HEK293 (cell line): ENCODE measurements at regions not wholly inside any gene's neighbourhood (a gene's known extent, or its start where the extent isn't known, plus 50 kb on each side); places are given as distances from the start of the nearest gene placed in this dataset.

Experiments
- CTCF ChIA-PET: fragments of 350-600 bp; formaldehyde crosslinking; extraction: SDS; loops from one replicate; lab custom pipeline; 2021; ENCODE audit warnings: antibody characterized with exemption; lab: Yijun Ruan, JAX
- POLR2A ChIA-PET: fragments of 300-600 bp; formaldehyde crosslinking; extraction: SDS; loops from one replicate; lab custom pipeline; 2020; ENCODE audit warnings: antibody characterized with exemption, inconsistent platforms; lab: Yijun Ruan, JAX
- H3K27ac ChIP-seq: fragments of 200-500 bp; sonication (Bioruptor generic); 2 replicates; pipeline ENCODE4 v1.5.1; 2014; ENCODE audit warnings: low read depth, low read length, control low read depth, inconsistent platforms; ENCODE audit errors: extremely low read depth
- H3K36me3 ChIP-seq, 2 experiments: fragments of 200-500 bp in 1 of 2; sonication (Bioruptor generic) in 1 of 2; 1 replicate in 1 of 2; 2 replicates in 1 of 2; pipeline ENCODE4 v1.5.1; 2014 to 2017; ENCODE audit warnings: inconsistent platforms in 2 of 2, low read length in 2 of 2; ENCODE audit not compliant: control insufficient read depth in 2 of 2, insufficient read depth in 1 of 2
- H3K4me1 ChIP-seq: fragments of 200-500 bp; sonication (Bioruptor generic); 2 replicates; pipeline ENCODE4 v1.5.1; 2014; ENCODE audit warnings: mild to moderate bottlenecking, low read length, inconsistent platforms; ENCODE audit not compliant: control insufficient read depth, insufficient read depth
- H3K4me3 ChIP-seq: 2 replicates; pipeline ENCODE4 v1.5.1; 2011; ENCODE audit warnings: low read depth, mild to moderate bottlenecking, control low read depth, low read length, moderate library complexity
- H3K9me3 ChIP-seq: fragments of 200-500 bp; sonication (Bioruptor generic); 2 replicates; pipeline ENCODE4 v1.5.1; 2014; ENCODE audit warnings: low read depth, low read length, inconsistent platforms; ENCODE audit not compliant: control insufficient read depth, insufficient read depth
- MEIS1 ChIP-seq: sonication (generic); formaldehyde crosslinking; IDR thresholded peaks from 2 replicates; pipeline ENCODE4 v1.8.1; 2022; ENCODE audit warnings: missing genetic modification reagents, mild to moderate bottlenecking, borderline replicate concordance
- SCRT1 ChIP-seq: fragments of 450-650 bp; formaldehyde crosslinking; IDR thresholded peaks from 2 replicates; pipeline ENCODE4 v1.5.1; 2016; ENCODE audit warnings: missing biosample characterization, missing genetic modification characterization, borderline replicate concordance
- ZNF146 ChIP-seq: fragments of 450-650 bp; formaldehyde crosslinking; IDR thresholded peaks from 2 replicates; pipeline ENCODE4 v1.5.1; 2016; ENCODE audit warnings: missing biosample characterization, missing genetic modification characterization
- ZNF157 ChIP-seq: fragments of 450-650 bp; formaldehyde crosslinking; IDR thresholded peaks from 2 replicates; pipeline ENCODE4 v1.5.1; 2016; ENCODE audit warnings: missing biosample characterization, missing genetic modification characterization
- ZNF16 ChIP-seq: fragments of 450-650 bp; formaldehyde crosslinking; IDR thresholded peaks from 2 replicates; pipeline ENCODE4 v1.5.1; 2016; ENCODE audit warnings: low read depth, missing biosample characterization, missing genetic modification characterization
- ZNF169 ChIP-seq: fragments of 450-650 bp; formaldehyde crosslinking; IDR thresholded peaks from 2 replicates; pipeline ENCODE4 v1.5.1; 2016; ENCODE audit warnings: missing biosample characterization, missing genetic modification characterization
- ZNF174 ChIP-seq: fragments of 450-650 bp; formaldehyde crosslinking; IDR thresholded peaks from 2 replicates; pipeline ENCODE4 v1.5.0; 2017; ENCODE audit warnings: missing biosample characterization, mild to moderate bottlenecking, missing genetic modification characterization
- ZNF19 ChIP-seq: fragments of 450-650 bp; formaldehyde crosslinking; IDR thresholded peaks from 2 replicates; pipeline ENCODE4; 2016; ENCODE audit warnings: missing biosample characterization, missing genetic modification characterization, low read depth
- ZNF202 ChIP-seq: fragments of 450-650 bp; formaldehyde crosslinking; IDR thresholded peaks from 2 replicates; pipeline ENCODE4 v1.5.1; 2016; ENCODE audit warnings: missing biosample characterization, missing genetic modification characterization, borderline replicate concordance
- ZNF214 ChIP-seq: fragments of 450-650 bp; formaldehyde crosslinking; IDR thresholded peaks from 2 replicates; pipeline ENCODE4 v1.5.1; 2017; ENCODE audit warnings: missing biosample characterization, mild to moderate bottlenecking, missing genetic modification characterization, borderline replicate concordance
- ZNF223 ChIP-seq: fragments of 450-650 bp; formaldehyde crosslinking; IDR thresholded peaks from 2 replicates; pipeline ENCODE4 v1.5.1; 2016; ENCODE audit warnings: missing biosample characterization, missing genetic modification characterization
- ZNF239 ChIP-seq: fragments of 450-650 bp; formaldehyde crosslinking; IDR thresholded peaks from 2 replicates; pipeline ENCODE4 v1.5.1; 2016; ENCODE audit warnings: missing biosample characterization, missing genetic modification characterization
- ZNF248 ChIP-seq: fragments of 450-650 bp; formaldehyde crosslinking; IDR thresholded peaks from 2 replicates; pipeline ENCODE4 v1.5.1; 2017; ENCODE audit warnings: missing biosample characterization, missing genetic modification characterization
- ZNF501 ChIP-seq: fragments of 450-650 bp; formaldehyde crosslinking; IDR thresholded peaks from 2 replicates; pipeline ENCODE4 v1.5.1; 2016; ENCODE audit warnings: missing biosample characterization, missing genetic modification characterization
- ZNF548 ChIP-seq: fragments of 450-650 bp; formaldehyde crosslinking; IDR thresholded peaks from 2 replicates; pipeline ENCODE4 v1.5.1; 2016; ENCODE audit warnings: missing biosample characterization, missing genetic modification characterization
- ZNF555 ChIP-seq: fragments of 450-650 bp; formaldehyde crosslinking; conservative IDR thresholded peaks from 2 replicates; pipeline ENCODE4 v1.5.1; 2017; ENCODE audit warnings: missing biosample characterization, mild to moderate bottlenecking, missing genetic modification characterization, inconsistent platforms
- ZNF707 ChIP-seq: fragments of 450-650 bp; formaldehyde crosslinking; IDR thresholded peaks from 2 replicates; pipeline ENCODE4 v1.5.1; 2016; ENCODE audit warnings: missing biosample characterization, missing genetic modification characterization
- ZNF768 ChIP-seq: fragments of 450-650 bp; formaldehyde crosslinking; IDR thresholded peaks from 2 replicates; pipeline ENCODE4 v1.5.1; 2018; ENCODE audit warnings: missing biosample characterization, mild to moderate bottlenecking, missing genetic modification characterization
- TF ChIP-seq, protein P1 (sequence below): fragments of 450-650 bp; formaldehyde crosslinking; IDR thresholded peaks from 2 replicates; pipeline ENCODE4 v1.5.1; 2016; ENCODE audit warnings: missing biosample characterization, missing genetic modification characterization, borderline replicate concordance
- TF ChIP-seq, protein P2 (sequence below): sonication (generic); formaldehyde crosslinking; IDR thresholded peaks from 2 replicates; pipeline ENCODE4 v1.8.1; 2022; ENCODE audit warnings: mild to moderate bottlenecking, moderate library complexity, missing genetic modification reagents
- TF ChIP-seq, protein P3 (sequence below): fragments of 450-650 bp; formaldehyde crosslinking; optimal IDR thresholded peaks from 2 replicates; pipeline ENCODE3; 2016; ENCODE audit warnings: missing biosample characterization, mild to moderate bottlenecking, missing genetic modification characterization
- TF ChIP-seq, protein P4 (sequence below): fragments of 450-650 bp; formaldehyde crosslinking; IDR thresholded peaks from 2 replicates; pipeline ENCODE4 v1.5.1; 2016; ENCODE audit warnings: missing biosample characterization, missing genetic modification characterization
- TF ChIP-seq, protein P5 (sequence below): fragments of 450-650 bp; formaldehyde crosslinking; IDR thresholded peaks from 2 replicates; pipeline ENCODE4 v1.5.0; 2017; ENCODE audit warnings: missing biosample characterization, missing genetic modification characterization, borderline replicate concordance
- TF ChIP-seq, protein P6 (sequence below): IDR thresholded peaks from 2 replicates; pipeline ENCODE4 v1.6.1; 2011; ENCODE audit warnings: mild to moderate bottlenecking, low read depth, low read length, borderline replicate concordance

DNA sequence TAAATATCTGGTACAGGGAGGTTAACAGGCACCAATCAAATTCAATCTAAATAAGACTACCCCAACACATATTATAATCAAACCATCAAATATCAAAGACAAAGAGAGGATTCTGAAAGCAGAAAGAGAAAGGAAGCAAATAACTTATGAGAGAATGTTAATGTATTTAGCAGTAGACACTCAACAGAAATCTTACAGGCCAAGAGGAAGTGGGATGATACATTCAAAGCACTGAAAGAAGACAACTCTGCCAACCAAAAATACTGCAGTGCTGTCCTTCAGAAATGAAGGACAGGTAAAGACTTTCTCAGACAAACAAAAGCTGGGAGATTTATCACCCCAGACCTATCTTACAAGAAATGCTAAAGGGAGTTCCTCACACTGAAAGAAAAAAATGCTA is 95.9 kb upstream of the PTHLH start (continued):
- TF ChIP-seq, protein P1, sequence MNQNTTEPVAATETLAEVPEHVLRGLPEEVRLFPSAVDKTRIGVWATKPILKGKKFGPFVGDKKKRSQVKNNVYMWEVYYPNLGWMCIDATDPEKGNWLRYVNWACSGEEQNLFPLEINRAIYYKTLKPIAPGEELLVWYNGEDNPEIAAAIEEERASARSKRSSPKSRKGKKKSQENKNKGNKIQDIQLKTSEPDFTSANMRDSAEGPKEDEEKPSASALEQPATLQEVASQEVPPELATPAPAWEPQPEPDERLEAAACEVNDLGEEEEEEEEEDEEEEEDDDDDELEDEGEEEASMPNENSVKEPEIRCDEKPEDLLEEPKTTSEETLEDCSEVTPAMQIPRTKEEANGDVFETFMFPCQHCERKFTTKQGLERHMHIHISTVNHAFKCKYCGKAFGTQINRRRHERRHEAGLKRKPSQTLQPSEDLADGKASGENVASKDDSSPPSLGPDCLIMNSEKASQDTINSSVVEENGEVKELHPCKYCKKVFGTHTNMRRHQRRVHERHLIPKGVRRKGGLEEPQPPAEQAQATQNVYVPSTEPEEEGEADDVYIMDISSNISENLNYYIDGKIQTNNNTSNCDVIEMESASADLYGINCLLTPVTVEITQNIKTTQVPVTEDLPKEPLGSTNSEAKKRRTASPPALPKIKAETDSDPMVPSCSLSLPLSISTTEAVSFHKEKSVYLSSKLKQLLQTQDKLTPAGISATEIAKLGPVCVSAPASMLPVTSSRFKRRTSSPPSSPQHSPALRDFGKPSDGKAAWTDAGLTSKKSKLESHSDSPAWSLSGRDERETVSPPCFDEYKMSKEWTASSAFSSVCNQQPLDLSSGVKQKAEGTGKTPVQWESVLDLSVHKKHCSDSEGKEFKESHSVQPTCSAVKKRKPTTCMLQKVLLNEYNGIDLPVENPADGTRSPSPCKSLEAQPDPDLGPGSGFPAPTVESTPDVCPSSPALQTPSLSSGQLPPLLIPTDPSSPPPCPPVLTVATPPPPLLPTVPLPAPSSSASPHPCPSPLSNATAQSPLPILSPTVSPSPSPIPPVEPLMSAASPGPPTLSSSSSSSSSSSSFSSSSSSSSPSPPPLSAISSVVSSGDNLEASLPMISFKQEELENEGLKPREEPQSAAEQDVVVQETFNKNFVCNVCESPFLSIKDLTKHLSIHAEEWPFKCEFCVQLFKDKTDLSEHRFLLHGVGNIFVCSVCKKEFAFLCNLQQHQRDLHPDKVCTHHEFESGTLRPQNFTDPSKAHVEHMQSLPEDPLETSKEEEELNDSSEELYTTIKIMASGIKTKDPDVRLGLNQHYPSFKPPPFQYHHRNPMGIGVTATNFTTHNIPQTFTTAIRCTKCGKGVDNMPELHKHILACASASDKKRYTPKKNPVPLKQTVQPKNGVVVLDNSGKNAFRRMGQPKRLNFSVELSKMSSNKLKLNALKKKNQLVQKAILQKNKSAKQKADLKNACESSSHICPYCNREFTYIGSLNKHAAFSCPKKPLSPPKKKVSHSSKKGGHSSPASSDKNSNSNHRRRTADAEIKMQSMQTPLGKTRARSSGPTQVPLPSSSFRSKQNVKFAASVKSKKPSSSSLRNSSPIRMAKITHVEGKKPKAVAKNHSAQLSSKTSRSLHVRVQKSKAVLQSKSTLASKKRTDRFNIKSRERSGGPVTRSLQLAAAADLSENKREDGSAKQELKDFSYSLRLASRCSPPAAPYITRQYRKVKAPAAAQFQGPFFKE (tag by site-specific recombination), result no peak
- TF ChIP-seq, protein P2, sequence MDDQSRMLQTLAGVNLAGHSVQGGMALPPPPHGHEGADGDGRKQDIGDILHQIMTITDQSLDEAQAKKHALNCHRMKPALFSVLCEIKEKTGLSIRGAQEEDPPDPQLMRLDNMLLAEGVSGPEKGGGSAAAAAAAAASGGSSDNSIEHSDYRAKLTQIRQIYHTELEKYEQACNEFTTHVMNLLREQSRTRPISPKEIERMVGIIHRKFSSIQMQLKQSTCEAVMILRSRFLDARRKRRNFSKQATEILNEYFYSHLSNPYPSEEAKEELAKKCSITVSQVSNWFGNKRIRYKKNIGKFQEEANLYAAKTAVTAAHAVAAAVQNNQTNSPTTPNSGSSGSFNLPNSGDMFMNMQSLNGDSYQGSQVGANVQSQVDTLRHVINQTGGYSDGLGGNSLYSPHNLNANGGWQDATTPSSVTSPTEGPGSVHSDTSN, result no peak
- TF ChIP-seq, protein P3, sequence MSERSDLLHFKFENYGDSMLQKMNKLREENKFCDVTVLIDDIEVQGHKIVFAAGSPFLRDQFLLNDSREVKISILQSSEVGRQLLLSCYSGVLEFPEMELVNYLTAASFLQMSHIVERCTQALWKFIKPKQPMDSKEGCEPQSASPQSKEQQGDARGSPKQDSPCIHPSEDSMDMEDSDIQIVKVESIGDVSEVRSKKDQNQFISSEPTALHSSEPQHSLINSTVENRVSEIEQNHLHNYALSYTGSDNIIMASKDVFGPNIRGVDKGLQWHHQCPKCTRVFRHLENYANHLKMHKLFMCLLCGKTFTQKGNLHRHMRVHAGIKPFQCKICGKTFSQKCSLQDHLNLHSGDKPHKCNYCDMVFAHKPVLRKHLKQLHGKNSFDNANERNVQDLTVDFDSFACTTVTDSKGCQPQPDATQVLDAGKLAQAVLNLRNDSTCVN (tag by site-specific recombination), result no peak
- TF ChIP-seq ZNF239 (no peak), ZNF501 (tag by site-specific recombination) (no peak), ZNF146 (no peak), ZNF169 (tag by site-specific recombination) (no peak), ZNF202 (tag by site-specific recombination) (no peak), ZNF555 (tag by site-specific recombination) (no peak), ZNF223 (tag by site-specific recombination) (no peak), ZNF768 (no peak)
- TF ChIP-seq, protein P4, sequence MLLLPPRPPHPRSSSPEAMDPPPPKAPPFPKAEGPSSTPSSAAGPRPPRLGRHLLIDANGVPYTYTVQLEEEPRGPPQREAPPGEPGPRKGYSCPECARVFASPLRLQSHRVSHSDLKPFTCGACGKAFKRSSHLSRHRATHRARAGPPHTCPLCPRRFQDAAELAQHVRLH (tag by site-specific recombination), result no peak

DNA sequence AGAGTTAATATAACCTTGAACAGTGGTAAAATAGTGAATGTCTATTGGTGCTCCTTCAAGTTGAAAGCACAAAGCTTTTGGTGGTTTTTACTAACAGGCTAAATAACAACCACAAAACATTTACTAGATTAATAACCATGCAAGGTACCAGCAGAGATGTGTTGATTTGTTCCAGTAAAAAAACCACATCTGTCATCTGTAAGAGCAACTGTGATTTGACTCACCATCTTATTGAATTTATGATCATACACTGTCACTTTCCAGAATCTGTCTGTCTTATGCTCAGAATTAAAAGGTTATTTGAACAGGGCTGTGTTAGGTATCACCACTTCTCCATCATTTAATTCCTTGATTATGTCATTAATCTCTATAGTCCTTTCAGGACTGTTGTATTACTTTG is 107.0 kb upstream of the PTHLH start:
- H3K4me3 ChIP-seq, result no peak overlapping the region
- H3K9me3 ChIP-seq, result no peaks in the 10 kb centered on the region
- CTCF ChIA-PET, result no interaction called here
- POLR2A ChIA-PET, result interaction anchor here (0.5 kb wide), 1 partner anchor 59 kb away, joined by 3 read pairs; no protein-coding TSS in a partner anchor
- H3K27ac ChIP-seq, result no peak overlapping the region
- no peaks in the 10 kb centered on the region for H3K4me1 ChIP-seq
- H3K36me3 ChIP-seq, result no peaks in the 10 kb centered on the region
- TF ChIP-seq ZNF548 (tag by site-specific recombination) (no peak), MEIS1 (no peak), SCRT1 (no peak), ZNF16 (tag by site-specific recombination) (no peak), ZNF707 (no peak), ZNF174 (tag by site-specific recombination) (no peak), ZNF157 (no peak), ZNF214 (no peak), ZNF248 (tag by site-specific recombination) (no peak), ZNF19 (no peak)
- TF ChIP-seq, protein P5, sequence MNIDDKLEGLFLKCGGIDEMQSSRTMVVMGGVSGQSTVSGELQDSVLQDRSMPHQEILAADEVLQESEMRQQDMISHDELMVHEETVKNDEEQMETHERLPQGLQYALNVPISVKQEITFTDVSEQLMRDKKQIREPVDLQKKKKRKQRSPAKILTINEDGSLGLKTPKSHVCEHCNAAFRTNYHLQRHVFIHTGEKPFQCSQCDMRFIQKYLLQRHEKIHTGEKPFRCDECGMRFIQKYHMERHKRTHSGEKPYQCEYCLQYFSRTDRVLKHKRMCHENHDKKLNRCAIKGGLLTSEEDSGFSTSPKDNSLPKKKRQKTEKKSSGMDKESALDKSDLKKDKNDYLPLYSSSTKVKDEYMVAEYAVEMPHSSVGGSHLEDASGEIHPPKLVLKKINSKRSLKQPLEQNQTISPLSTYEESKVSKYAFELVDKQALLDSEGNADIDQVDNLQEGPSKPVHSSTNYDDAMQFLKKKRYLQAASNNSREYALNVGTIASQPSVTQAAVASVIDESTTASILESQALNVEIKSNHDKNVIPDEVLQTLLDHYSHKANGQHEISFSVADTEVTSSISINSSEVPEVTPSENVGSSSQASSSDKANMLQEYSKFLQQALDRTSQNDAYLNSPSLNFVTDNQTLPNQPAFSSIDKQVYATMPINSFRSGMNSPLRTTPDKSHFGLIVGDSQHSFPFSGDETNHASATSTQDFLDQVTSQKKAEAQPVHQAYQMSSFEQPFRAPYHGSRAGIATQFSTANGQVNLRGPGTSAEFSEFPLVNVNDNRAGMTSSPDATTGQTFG (tag by site-specific recombination), result no peak
- TF ChIP-seq, protein P6, sequence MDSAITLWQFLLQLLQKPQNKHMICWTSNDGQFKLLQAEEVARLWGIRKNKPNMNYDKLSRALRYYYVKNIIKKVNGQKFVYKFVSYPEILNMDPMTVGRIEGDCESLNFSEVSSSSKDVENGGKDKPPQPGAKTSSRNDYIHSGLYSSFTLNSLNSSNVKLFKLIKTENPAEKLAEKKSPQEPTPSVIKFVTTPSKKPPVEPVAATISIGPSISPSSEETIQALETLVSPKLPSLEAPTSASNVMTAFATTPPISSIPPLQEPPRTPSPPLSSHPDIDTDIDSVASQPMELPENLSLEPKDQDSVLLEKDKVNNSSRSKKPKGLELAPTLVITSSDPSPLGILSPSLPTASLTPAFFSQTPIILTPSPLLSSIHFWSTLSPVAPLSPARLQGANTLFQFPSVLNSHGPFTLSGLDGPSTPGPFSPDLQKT, result no peak
